Effector CD8-positive, alpha-beta T cell (primary cell): ENCODE measurements at regions not wholly inside any gene's neighbourhood (a gene's known extent, or its start where the extent isn't known, plus 50 kb on each side); places are given as distances from the start of the nearest gene placed in this dataset.

Experiments used
- DNase-seq: peaks from one replicate; lab custom pipeline; 2025; lab: John Stamatoyannopoulos, UW

- no peak for DNase-seq
Observed at GRCh38 chr12:127675936-127676335, 591.0 kb upstream of the TMEM132C start.

- no peak for DNase-seq
Observed at GRCh38 chr12:127677537-127678131, 589.3 kb upstream of the TMEM132C start.

GRCh38 chr12:127678945-127679344 lies 588.0 kb upstream of the TMEM132C start:
- no peak for DNase-seq

- no peak for DNase-seq
Observed at GRCh38 chr12:127680516-127680915, 586.5 kb upstream of the TMEM132C start.

GRCh38 chr12:127681151-127681754 lies 585.7 kb upstream of the TMEM132C start:
- DNase-seq, result no peak

GRCh38 chr12:127685491-127685890 lies 581.5 kb upstream of the TMEM132C start:
- DNase-seq, result no peak

GRCh38 chr12:127685931-127686330 lies 581.0 kb upstream of the TMEM132C start:
- no peak for DNase-seq

- no peak for DNase-seq
Observed at GRCh38 chr12:127687181-127687580, 579.8 kb upstream of the TMEM132C start.

- DNase-seq, result no peak
Observed at GRCh38 chr12:127688906-127689428, 578.0 kb upstream of the TMEM132C start.

GRCh38 chr12:127690161-127690560 lies 576.8 kb upstream of the TMEM132C start:
- DNase-seq, result no peak

- DNase-seq, result no peak
Observed at GRCh38 chr12:127696963-127697362, 570.0 kb upstream of the TMEM132C start.

- no peak for DNase-seq
Observed at GRCh38 chr12:127703026-127703425, 563.9 kb upstream of the TMEM132C start.

- DNase-seq, result no peak
Observed at GRCh38 chr12:127711108-127711507, 555.9 kb upstream of the TMEM132C start.

GRCh38 chr12:127712561-127712960 lies 554.4 kb upstream of the TMEM132C start:
- no peak for DNase-seq

GRCh38 chr12:127716166-127716565 lies 550.8 kb upstream of the TMEM132C start:
- DNase-seq, result no peak

- DNase-seq, result no peak
Observed at GRCh38 chr12:127717278-127717677, 549.7 kb upstream of the TMEM132C start.

GRCh38 chr12:127720334-127720733 lies 546.6 kb upstream of the TMEM132C start:
- no peak for DNase-seq

GRCh38 chr12:127722611-127723010 lies 544.4 kb upstream of the TMEM132C start:
- no peak for DNase-seq

GRCh38 chr12:127723251-127723650 lies 543.7 kb upstream of the TMEM132C start:
- no peak for DNase-seq

GRCh38 chr12:127726671-127727315 lies 540.2 kb upstream of the TMEM132C start:
- DNase-seq, result no peak

GRCh38 chr12:127728285-127728684 lies 538.7 kb upstream of the TMEM132C start:
- DNase-seq, result no peak

- DNase-seq, result no peak
Observed at GRCh38 chr12:127728729-127729128, 538.2 kb upstream of the TMEM132C start.

- DNase-seq, result no peak
Observed at GRCh38 chr12:127729381-127729780, 537.6 kb upstream of the TMEM132C start.
